GM12892 (cell line): ENCODE measurements at regions not wholly inside any gene's neighbourhood (a gene's known extent, or its start where the extent isn't known, plus 50 kb on each side); places are given as distances from the start of the nearest gene placed in this dataset.
A peak's percentile ranks its signal among the peaks of the same experiment; 100 is the strongest.

Source experiments
- DNase-seq: peaks from one replicate; pipeline ENCODE4 v3.0.0; 2011; ENCODE audit not compliant: insufficient read length
- FAIRE-seq: peaks from 2 replicates; lab custom pipeline; 2011; peaks lifted over from hg19 to GRCh38; lab: Jason Lieb, UNC
- POLR2A ChIP-seq: IDR thresholded peaks from 2 replicates; pipeline ENCODE4 v1.6.1; 2011; ENCODE audit warnings: low read depth, low read length, control low read depth
- POLR2AphosphoS5 ChIP-seq: IDR thresholded peaks from 2 replicates; pipeline ENCODE4 v1.6.1; 2011; ENCODE audit warnings: low read depth, low read length, control low read depth
- TAF1 ChIP-seq: IDR thresholded peaks from 2 replicates; pipeline ENCODE4 v1.6.1; 2011; ENCODE audit warnings: low read depth, mild to moderate bottlenecking, control low read depth, low read length, borderline replicate concordance

- no peak for TF ChIP-seq TAF1
- TF ChIP-seq POLR2AphosphoS5 = no peak
- no peak for TF ChIP-seq POLR2A
- FAIRE-seq (no peak), DNase-seq (no peak)
Observed at GRCh38 chr2:8581601-8582041, 100.2 kb upstream of the ID2 start.

- FAIRE-seq (no peak), DNase-seq (no peak)
- TF ChIP-seq TAF1 (no peak), POLR2AphosphoS5 (no peak), POLR2A (no peak)
Observed at GRCh38 chr2:8582191-8582590, 99.7 kb upstream of the ID2 start.

- TF ChIP-seq POLR2A (no peak), POLR2AphosphoS5 (no peak), TAF1 (no peak)
- DNase-seq = no peak
- FAIRE-seq = no peak
Observed at GRCh38 chr2:8582651-8583399, 99.0 kb upstream of the ID2 start.

- FAIRE-seq (peak; percentile 98), DNase-seq (peak; percentile 83)
- TF ChIP-seq POLR2AphosphoS5 = no peak
- no peak for TF ChIP-seq POLR2A
- no peak for TF ChIP-seq TAF1
Observed at GRCh38 chr2:8583400-8584173, 98.3 kb upstream of the ID2 start.

- FAIRE-seq (no peak), DNase-seq (no peak)
- TF ChIP-seq TAF1 = no peak
Observed at GRCh38 chr2:8584174-8585066, 97.4 kb upstream of the ID2 start.

- DNase-seq = no peak
- no peak for TF ChIP-seq TAF1
- TF ChIP-seq POLR2AphosphoS5 = no peak
- TF ChIP-seq POLR2A = no peak
- no peak for FAIRE-seq
Observed at GRCh38 chr2:8586457-8587051, 95.3 kb upstream of the ID2 start.

- no peak for FAIRE-seq
- TF ChIP-seq POLR2A (no peak), TAF1 (no peak)
Observed at GRCh38 chr2:8587251-8587791, 94.5 kb upstream of the ID2 start.

GRCh38 chr2:8587920-8588830, 93.7 kb upstream of the ID2 start:
- FAIRE-seq (no peak), DNase-seq (no peak)
- TF ChIP-seq POLR2A (no peak), TAF1 (no peak), POLR2AphosphoS5 (no peak)

More at GRCh38 chr2:8587251-8587791, 94.5 kb upstream of the ID2 start:
- DNase-seq = no peak

GRCh38 chr2:8588831-8589191, 93.0 kb upstream of the ID2 start:
- no peak for TF ChIP-seq POLR2AphosphoS5
- TF ChIP-seq POLR2A = no peak
- TF ChIP-seq TAF1 = no peak
- FAIRE-seq (no peak), DNase-seq (no peak)

- TF ChIP-seq TAF1 (no peak), POLR2A (no peak), POLR2AphosphoS5 (no peak)
- FAIRE-seq (no peak), DNase-seq (no peak)
Observed at GRCh38 chr2:8589721-8590120, 92.1 kb upstream of the ID2 start.
